ENCODE measurements at regions not wholly inside any gene's neighbourhood (a gene's known extent, or its start where the extent isn't known, plus 50 kb on each side); places are given as distances from the start of the nearest gene placed in this dataset.

DNA sequence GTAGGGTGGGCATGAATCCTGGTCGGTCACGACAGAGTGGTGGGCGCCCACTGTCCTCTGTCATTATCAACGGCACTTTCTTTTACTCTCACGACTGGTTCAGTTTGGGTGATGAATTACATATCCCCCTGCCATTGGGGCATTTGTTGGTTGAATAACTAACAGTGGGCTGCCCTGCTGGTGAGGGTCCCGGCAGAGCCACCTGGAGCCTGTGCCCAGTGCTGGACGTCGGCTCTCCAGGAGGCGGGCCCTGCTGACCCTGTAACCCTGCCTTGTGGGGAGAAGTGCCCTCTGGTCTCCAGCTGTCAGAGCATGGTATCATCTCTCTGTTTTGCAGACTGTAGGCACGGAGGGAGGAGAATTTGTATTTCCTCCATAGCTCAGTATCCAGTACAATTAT, 199.1 kb downstream of the GLRX3 start:
- TF ChIP-seq, protein P1, sequence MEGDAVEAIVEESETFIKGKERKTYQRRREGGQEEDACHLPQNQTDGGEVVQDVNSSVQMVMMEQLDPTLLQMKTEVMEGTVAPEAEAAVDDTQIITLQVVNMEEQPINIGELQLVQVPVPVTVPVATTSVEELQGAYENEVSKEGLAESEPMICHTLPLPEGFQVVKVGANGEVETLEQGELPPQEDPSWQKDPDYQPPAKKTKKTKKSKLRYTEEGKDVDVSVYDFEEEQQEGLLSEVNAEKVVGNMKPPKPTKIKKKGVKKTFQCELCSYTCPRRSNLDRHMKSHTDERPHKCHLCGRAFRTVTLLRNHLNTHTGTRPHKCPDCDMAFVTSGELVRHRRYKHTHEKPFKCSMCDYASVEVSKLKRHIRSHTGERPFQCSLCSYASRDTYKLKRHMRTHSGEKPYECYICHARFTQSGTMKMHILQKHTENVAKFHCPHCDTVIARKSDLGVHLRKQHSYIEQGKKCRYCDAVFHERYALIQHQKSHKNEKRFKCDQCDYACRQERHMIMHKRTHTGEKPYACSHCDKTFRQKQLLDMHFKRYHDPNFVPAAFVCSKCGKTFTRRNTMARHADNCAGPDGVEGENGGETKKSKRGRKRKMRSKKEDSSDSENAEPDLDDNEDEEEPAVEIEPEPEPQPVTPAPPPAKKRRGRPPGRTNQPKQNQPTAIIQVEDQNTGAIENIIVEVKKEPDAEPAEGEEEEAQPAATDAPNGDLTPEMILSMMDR (conservative IDR thresholded peaks at IDR 0.05; ENCODE audit: low read length) = no peak
- no peak for DNase-seq (ENCODE audit: low read depth)
- H3K4me3 ChIP-seq (ENCODE audit: low read length) = no peak overlapping the region

- H3K4me3 ChIP-seq (ENCODE audit: low read length) = no peak overlapping the region
- TF ChIP-seq, protein P1 (conservative IDR thresholded peaks at IDR 0.05; ENCODE audit: low read length) = no peak
- DNase-seq (ENCODE audit: low read depth) = no peak
These were observed 200.6 kb downstream of the GLRX3 start for GRCh38 chr10:130336617-130337304.

GRCh38 chr10:130337305-130337640, 201.1 kb downstream of the GLRX3 start:
- TF ChIP-seq, protein P1 (conservative IDR thresholded peaks at IDR 0.05; ENCODE audit: low read length) = no peak
- H3K4me3 ChIP-seq (ENCODE audit: low read length) = no peak overlapping the region
- no peak for DNase-seq (ENCODE audit: low read depth)

DNA sequence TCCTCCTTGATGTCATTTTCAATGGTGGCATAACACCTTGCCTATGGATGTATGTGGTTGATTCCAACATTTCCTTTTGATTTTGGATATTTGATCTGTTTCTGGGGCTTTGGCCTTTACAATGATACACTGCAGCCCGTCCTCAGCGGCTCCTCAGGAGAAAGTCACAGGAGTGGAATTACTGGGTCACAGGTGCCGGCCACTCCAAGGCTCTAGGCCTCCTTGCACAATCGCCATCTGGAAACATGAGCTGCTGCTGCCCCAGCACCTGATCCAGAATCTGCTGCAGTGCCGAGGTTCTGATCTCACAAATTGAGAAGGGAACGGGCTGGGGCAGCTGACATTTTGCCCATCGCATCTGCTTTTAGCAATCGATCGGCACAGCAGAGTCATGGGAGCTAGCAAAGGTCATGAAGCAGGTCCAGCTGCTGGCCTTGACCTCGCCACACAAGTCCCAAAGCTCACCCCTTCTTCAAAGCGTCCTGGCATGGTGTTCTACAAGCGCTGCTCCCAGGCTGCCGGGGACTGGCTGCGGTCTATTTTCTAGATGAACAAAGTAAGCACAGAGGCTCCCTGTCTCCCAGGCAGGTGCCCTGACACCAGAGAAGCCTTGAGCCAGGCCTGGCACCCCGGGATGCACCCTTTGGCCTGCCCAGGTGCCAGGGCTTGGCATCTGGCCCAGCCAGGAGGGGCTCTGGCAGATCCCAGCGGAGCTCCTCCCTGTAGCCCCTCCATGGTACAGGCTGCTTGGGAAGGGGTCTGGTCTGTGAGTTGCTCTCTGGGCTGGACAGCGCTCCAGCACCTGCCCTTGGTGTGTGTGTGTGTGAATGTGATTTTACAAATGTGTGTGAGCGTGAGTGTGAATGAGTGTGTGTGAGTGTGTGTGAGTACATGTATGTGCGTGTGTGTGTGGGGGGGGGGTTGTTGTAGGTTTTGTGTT, 201.8 kb downstream of the GLRX3 start:
- no peak for DNase-seq (ENCODE audit: low read depth)
- no peak overlapping the region for H3K4me3 ChIP-seq (ENCODE audit: low read length)
- TF ChIP-seq, protein P1 (conservative IDR thresholded peaks at IDR 0.05; ENCODE audit: low read length) = no peak

- TF ChIP-seq, protein P1 (conservative IDR thresholded peaks at IDR 0.05; ENCODE audit: low read length) = no peak
- H3K4me3 ChIP-seq (ENCODE audit: low read length) = no peak overlapping the region
- DNase-seq (ENCODE audit: low read depth) = no peak
These were observed 202.4 kb downstream of the GLRX3 start for GRCh38 chr10:130338636-130339024.

GRCh38 chr10:130339091-130339490, 202.9 kb downstream of the GLRX3 start:
- DNase-seq (ENCODE audit: low read depth) = no peak
- TF ChIP-seq, protein P1 (conservative IDR thresholded peaks at IDR 0.05; ENCODE audit: low read length) = no peak
- no peak overlapping the region for H3K4me3 ChIP-seq (ENCODE audit: low read length)

DNA sequence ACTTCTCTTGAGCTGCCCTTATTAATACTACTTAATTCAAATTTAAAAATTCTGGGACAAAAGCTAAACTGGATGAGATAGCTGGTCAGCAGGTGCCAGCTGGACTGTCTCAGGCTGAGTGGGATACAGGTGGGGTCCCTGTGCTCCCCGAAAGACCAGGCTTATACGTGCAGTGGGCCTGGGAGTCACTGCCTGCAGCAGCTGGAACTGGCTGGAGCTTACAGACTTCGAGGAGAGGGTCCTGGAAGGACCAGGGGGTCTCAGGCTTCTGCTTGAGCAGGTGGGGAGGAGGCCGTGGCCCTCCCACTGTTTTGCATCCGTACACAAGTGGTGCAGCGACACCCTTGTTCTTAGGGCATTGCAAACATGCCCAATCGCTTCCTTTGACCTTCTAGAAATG, 203.7 kb downstream of the GLRX3 start:
- TF ChIP-seq, protein P1 (conservative IDR thresholded peaks at IDR 0.05; ENCODE audit: low read length) = no peak
- DNase-seq (ENCODE audit: low read depth) = no peak
- no peak overlapping the region for H3K4me3 ChIP-seq (ENCODE audit: low read length)

All from AG10803 (cell line).